CD4-positive, alpha-beta T cell treated with Interleukin-4 for 4 hours (primary cell): ENCODE measurements at regions not wholly inside any gene's neighbourhood (a gene's known extent, or its start where the extent isn't known, plus 50 kb on each side); places are given as distances from the start of the nearest gene placed in this dataset.
A peak's percentile ranks its signal among the peaks of the same experiment; 100 is the strongest.

Experiments used
- DNase-seq: peaks from one replicate; pipeline ENCODE4 v3.0.0-alpha.2; 2020

DNA sequence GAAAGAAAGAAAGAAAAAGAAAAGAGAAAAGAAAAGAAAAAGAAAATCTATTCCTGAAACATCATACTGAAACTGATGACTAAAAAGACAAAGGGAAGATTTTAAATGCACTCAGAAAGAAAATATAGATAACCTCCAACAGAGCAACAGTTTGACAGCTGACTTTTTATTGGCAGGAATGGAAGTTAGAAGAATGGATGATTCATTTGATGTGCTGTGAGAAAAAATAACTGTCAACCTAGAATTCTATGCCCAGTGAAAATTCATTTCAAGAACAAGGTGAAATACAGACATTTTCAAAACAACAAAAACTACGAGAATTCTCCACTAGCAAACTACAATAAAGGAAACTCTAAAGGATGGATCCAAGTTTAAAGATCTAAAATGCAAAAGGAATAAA lies 50.5 kb upstream of the HSPA12A start:
- DNase-seq = no peak

DNA sequence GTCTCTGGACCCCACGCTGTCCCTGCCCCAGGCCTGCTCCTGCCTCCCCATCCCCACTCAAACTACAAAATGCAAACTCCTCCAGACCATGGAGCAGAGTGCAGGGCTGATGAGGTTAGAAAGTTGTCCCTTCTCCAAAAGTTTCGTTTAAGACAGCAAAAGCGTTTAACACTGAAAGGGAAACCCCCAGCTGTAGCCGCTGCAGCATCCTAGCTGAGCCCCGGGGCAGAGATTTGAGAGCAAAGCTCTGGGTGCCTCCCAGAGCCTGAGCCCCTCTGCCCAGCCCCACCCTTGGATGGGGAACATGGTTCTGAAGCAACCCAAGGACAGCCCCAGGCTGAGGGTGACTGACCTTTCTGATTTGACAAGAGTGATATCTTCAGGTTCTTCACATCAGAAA lies 52.8 kb upstream of the ENO4 start:
- DNase-seq = no peak

DNA sequence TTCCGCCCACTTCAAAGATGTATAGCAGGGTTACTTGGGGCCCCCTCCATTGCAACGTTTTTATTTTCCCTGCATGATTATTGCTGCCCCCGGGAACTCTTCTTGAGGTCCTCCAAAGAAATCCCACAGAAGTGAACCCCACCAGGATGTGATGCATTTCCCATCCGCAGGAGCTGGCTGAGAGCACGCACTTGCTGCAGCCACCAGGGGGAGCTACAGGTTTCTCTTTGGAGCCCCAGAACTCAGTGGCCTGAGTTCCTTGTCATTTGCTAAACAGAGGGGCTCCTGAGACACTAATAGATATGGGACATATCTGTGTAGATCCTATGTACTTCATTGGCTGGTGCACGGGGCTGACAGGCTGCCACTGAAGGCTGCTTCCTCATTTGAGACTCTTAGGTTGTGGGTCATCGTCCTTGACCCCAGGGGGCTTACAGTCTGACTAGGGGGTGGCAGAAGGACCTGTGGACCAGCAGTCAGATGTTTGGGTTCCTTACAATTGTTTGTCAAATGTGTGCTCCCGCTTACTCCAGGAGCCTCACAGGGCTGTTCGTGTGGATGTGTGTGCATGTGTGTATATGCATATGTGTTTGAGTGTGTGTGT lies 52.3 kb upstream of the ENO4 start:
- peak; percentile 46 for DNase-seq

DNA sequence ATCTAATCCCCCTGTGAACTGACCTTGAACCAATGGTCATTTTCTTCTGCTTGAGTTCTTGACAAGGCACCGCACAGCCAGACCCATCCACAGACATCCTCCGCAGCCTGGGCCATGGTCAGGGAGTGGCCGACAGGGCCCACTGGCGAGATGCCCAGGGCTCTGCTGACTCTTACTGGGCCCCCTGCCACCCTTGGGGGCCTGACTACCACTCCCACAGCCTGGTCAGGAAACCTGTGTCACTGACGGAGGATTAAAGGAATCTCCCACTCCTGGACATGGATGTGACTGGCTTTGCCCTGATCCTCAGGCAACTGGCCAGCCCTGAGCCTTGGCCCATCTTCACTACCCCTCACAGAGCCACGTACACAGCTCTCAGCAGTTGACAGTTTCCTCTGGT lies 50.4 kb upstream of the ENO4 start:
- DNase-seq = no peak
